ENCODE measurements at regions not wholly inside any gene's neighbourhood (a gene's known extent, or its start where the extent isn't known, plus 50 kb on each side); places are given as distances from the start of the nearest gene placed in this dataset.

DNA sequence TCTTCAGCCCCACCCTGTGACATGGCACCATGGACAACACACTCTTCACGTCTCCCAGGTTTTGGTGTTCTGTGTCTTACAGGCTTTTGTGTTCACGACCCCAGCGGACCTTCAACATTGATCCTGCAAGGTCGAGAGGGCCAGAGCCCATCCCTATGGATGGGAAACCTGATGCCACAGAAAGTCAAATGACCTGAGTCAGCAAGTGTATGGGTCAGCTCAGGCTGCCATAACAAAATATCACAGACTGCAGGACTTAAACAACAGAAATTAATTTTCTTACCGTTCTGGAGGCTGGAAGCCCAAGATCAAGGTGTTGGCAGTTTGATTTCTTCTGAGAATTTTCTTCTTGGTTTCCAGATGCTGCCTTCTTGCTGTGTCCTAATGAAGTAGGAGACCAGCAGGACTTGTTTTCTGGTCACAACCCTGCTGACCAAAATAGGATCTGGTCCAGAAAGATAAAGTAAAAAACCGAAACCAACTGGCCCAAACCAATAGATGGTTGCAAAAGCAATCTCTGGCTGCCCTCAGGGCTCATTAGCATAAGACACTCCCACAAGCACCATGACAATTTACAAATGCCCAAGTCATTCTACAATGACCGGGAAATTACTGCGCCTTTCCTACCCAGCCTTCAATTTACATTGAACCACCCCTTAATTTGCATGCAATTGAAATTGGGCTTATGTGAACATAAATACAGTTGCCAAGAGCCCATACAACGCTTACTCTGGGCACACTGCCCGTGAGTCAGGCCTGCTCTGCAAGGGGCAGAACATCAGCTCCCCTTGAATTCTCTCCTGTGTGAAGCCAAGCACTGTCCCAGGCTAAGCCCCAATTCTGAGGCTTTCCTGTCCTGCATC, 82.9 kb upstream of the SLC22A11 start:
- DNase-seq (ENCODE audit: extremely low read depth, low read depth), result no peak
- TF ChIP-seq, protein P1, sequence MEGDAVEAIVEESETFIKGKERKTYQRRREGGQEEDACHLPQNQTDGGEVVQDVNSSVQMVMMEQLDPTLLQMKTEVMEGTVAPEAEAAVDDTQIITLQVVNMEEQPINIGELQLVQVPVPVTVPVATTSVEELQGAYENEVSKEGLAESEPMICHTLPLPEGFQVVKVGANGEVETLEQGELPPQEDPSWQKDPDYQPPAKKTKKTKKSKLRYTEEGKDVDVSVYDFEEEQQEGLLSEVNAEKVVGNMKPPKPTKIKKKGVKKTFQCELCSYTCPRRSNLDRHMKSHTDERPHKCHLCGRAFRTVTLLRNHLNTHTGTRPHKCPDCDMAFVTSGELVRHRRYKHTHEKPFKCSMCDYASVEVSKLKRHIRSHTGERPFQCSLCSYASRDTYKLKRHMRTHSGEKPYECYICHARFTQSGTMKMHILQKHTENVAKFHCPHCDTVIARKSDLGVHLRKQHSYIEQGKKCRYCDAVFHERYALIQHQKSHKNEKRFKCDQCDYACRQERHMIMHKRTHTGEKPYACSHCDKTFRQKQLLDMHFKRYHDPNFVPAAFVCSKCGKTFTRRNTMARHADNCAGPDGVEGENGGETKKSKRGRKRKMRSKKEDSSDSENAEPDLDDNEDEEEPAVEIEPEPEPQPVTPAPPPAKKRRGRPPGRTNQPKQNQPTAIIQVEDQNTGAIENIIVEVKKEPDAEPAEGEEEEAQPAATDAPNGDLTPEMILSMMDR (IDR thresholded peaks at IDR 0.05; ENCODE audit: low read depth, low read length, missing control alignments), result no peak
- no peak overlapping the region for H3K4me3 ChIP-seq (replicated peaks; ENCODE audit: low read depth, low read length)

DNA sequence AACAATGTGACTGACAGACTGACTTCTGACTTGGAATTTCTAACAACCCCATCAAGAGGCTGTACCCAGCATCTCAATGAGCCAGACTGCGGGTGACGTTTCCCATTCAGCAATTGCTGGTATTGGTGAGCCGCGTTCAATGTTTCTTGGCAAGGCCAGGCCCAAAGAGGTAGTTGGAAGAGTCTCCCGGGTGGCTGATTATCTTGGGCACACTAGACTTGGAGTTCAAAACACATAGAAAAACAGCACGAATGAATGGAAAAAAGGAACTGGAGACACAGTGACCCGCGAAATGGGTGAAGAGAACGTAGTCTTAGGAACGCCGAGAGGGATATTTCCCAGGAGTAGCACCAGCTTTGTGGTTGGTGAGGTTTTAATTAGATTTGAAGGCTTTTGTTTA, 81.1 kb upstream of the SLC22A11 start:
- no peak for DNase-seq (ENCODE audit: extremely low read depth, low read depth)
- TF ChIP-seq, protein P1 (IDR thresholded peaks at IDR 0.05; ENCODE audit: low read depth, low read length, missing control alignments), result no peak
- H3K4me3 ChIP-seq (replicated peaks; ENCODE audit: low read depth, low read length), result no peak overlapping the region

DNA sequence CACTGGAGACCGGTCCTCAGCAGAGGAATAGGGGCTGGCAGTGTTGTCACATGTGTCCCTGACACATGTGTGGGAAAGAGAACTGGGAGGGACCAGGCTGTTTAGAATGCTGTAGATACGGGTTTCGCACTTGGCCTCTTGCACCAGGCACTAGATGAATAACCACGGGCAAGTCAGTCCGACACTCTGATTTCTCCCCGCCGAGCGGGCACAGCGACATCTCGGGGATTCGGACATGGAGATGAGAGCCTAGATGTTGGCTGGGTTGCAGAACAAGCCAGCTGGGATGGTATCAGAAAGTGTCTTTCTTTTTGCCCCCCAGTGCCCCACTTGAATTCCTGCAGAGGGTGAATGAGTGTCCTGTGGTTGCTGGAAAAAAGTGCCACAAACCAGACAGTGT, 80.6 kb upstream of the SLC22A11 start:
- H3K4me3 ChIP-seq (replicated peaks; ENCODE audit: low read depth, low read length), result no peak overlapping the region
- TF ChIP-seq, protein P1 (IDR thresholded peaks at IDR 0.05; ENCODE audit: low read depth, low read length, missing control alignments), result no peak
- DNase-seq (ENCODE audit: extremely low read depth, low read depth), result no peak

DNA sequence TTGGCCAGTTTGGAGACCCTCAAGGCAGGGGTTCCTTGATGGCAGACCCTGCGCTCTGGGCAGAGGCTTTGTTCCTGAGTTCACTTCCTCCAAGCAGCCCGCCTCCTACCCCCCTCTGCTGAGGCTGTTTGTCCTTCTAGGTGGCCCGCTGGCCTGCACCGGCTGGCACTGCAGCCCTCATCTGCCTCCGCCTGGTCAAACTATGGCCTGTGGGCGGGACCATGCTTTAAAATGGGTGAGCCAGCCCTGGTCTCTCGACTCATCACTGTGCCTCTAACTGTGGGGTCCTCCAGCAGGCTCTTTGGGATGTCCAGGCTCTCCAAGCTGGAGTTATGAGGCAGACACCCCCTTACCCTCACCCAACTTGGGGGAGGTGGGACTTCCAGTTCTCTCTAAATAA, 78.9 kb upstream of the SLC22A11 start:
- TF ChIP-seq, protein P1 (IDR thresholded peaks at IDR 0.05; ENCODE audit: low read depth, low read length, missing control alignments), result no peak
- H3K4me3 ChIP-seq (replicated peaks; ENCODE audit: low read depth, low read length), result no peak overlapping the region
- DNase-seq (ENCODE audit: extremely low read depth, low read depth), result no peak

DNA sequence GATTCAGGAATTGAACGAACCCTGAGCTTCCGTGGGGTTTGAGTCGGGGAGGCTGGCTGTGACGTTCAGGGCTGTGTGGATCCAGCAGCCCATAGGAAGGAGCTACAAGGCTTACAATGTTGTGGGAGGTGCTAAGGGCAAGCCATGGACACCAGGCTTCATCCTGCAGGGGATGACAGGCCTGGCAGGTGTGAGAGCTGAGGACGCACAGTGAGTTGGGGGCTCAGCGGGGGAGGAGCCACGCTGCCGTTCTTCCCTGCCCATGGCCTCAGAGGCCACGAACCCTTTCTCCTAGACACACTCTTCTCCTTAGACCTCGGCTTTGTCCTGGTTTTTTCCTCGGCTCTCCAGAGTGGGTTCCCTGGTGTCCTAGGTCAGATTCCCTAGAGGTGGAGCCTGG, 78.1 kb upstream of the SLC22A11 start:
- no peak overlapping the region for H3K4me3 ChIP-seq (replicated peaks; ENCODE audit: low read depth, low read length)
- TF ChIP-seq, protein P1 (IDR thresholded peaks at IDR 0.05; ENCODE audit: low read depth, low read length, missing control alignments), result no peak
- no peak for DNase-seq (ENCODE audit: extremely low read depth, low read depth)

DNA sequence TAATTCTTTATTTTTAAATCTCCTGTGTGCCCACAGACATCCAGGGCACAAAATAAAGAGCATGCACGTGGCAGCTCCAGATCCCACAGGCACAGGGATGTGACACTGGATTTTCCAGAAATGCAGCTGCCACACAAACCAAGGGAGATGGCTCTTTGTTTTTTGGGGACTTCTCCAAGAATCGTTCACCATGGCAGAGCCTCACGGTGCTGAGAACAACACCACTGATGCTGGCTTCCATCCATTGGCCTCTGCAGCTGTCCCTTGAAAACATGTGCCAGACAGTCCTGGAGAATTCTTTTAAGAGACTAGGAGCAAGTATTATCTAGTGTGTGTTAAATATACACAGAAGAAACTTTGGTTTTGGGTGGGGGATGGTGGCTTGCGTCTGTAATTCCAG, 73.2 kb upstream of the SLC22A11 start:
- TF ChIP-seq, protein P1 (IDR thresholded peaks at IDR 0.05; ENCODE audit: low read depth, low read length, missing control alignments), result no peak
- no peak overlapping the region for H3K4me3 ChIP-seq (replicated peaks; ENCODE audit: low read depth, low read length)
- no peak for DNase-seq (ENCODE audit: extremely low read depth, low read depth)
